Peyer's patch (tissue), 4 donors: ENCODE measurements at regions not wholly inside any gene's neighbourhood (a gene's known extent, or its start where the extent isn't known, plus 50 kb on each side); places are given as distances from the start of the nearest gene placed in this dataset.

Experiments used
- CTCF ChIP-seq, 6 experiments: fragments of 450-650 bp in 4 of 6; fragments of 200-600 bp in 2 of 6; sonication (generic) in 1 of 6; IDR thresholded peaks; one replicate each; pipeline ENCODE4 v1.5.1; 2017 to 2019; ENCODE audit warnings: antibody characterized with exemption in 6 of 6, mild to moderate bottlenecking in 3 of 6, moderate library complexity in 1 of 6
- POLR2A ChIP-seq, 2 donors: fragments of 450-650 bp; IDR thresholded peaks; one replicate each; pipeline ENCODE4 v1.5.1; 2017; ENCODE audit warnings: antibody characterized with exemption in 2 of 2, mild to moderate bottlenecking in 2 of 2, moderate library complexity in 2 of 2

- no peak for TF ChIP-seq CTCF (IDR thresholded peaks at IDR 0.05)
- no peak for TF ChIP-seq POLR2A (IDR thresholded peaks at IDR 0.05)
Measured at GRCh38 chr1:55320891-55321290, 105.7 kb upstream of the USP24 start.
